ENCODE measurements at regions not wholly inside any gene's neighbourhood (a gene's known extent, or its start where the extent isn't known, plus 50 kb on each side); places are given as distances from the start of the nearest gene placed in this dataset.
A peak's percentile ranks its signal among the peaks of the same experiment; 100 is the strongest.
"Not testable (repeated sequence)": the region's sequence is repeated elsewhere in the genome, so short reads cannot be mapped to it uniquely, and the experiment has no call there.

GRCh38 chr14:106788534-106788933 lies 1262.2 kb downstream of the TMEM121 start:
- Histone ChIP-seq H3K27ac (no peak overlapping the region), H3K36me3 (ENCODE audit: low read depth, missing control alignments) (no peaks in the 10 kb centered on the region), H3K9me3 (no peaks in the 10 kb centered on the region), H3K4me1 (no peaks in the 10 kb centered on the region), H3K27me3 (no peaks in the 10 kb centered on the region), H3K4me3 (no peak overlapping the region)
- 69 to 79% methylated on average over 6 of the region's 6 CpGs for WGBS, 2 donors
- TF ChIP-seq POLR2A (IDR thresholded peaks at IDR 0.05) (no peak), CTCF (IDR thresholded peaks at IDR 0.05) (no peak)
- intact Hi-C loops (cut with DNase I; ENCODE audit: low total_unique reads): no loop called here
- no peak for DNase-seq

- WGBS, 2 donors: 81 to 93% methylated on average over 3 of the region's 3 CpGs
- no peaks in the 10 kb centered on the region for H3K36me3 ChIP-seq (ENCODE audit: low read depth, missing control alignments)
- H3K27me3 ChIP-seq: no peaks in the 10 kb centered on the region
- H3K27ac ChIP-seq: no peak overlapping the region
- intact Hi-C loops (cut with DNase I; ENCODE audit: low total_unique reads): no loop called here
- no peaks in the 10 kb centered on the region for H3K4me1 ChIP-seq
- H3K9me3 ChIP-seq: no peaks in the 10 kb centered on the region
- no peak overlapping the region for H3K4me3 ChIP-seq
- TF ChIP-seq CTCF (IDR thresholded peaks at IDR 0.05) (no peak), POLR2A (IDR thresholded peaks at IDR 0.05) (no peak)
- no peak for DNase-seq
Observed at GRCh38 chr14:106789318-106789717, 1262.9 kb downstream of the TMEM121 start.

- Histone ChIP-seq H3K27ac (no peak overlapping the region), H3K36me3 (ENCODE audit: low read depth, missing control alignments) (no peaks in the 10 kb centered on the region), H3K4me3 (no peak overlapping the region), H3K4me1 (no peaks in the 10 kb centered on the region), H3K9me3 (no peaks in the 10 kb centered on the region), H3K27me3 (no peaks in the 10 kb centered on the region)
- DNase-seq: peak; percentile 87
- intact Hi-C loops (cut with DNase I; ENCODE audit: low total_unique reads): no loop called here
- TF ChIP-seq POLR2A (IDR thresholded peaks at IDR 0.05) (no peak), CTCF (IDR thresholded peaks at IDR 0.05) (peak; percentile 47 to 74 (median 47))
- WGBS, 2 donors: 23 to 31% methylated on average over 17 of the region's 17 CpGs
Observed at GRCh38 chr14:106790189-106791036, 1264.0 kb downstream of the TMEM121 start.

- no peak for TF ChIP-seq POLR2A (IDR thresholded peaks at IDR 0.05)
- no peak for TF ChIP-seq CTCF (IDR thresholded peaks at IDR 0.05)
- Histone ChIP-seq H3K36me3 (ENCODE audit: low read depth, missing control alignments) (no peaks in the 10 kb centered on the region), H3K4me3 (no peak overlapping the region), H3K4me1 (no peaks in the 10 kb centered on the region), H3K27me3 (no peaks in the 10 kb centered on the region), H3K9me3 (no peaks in the 10 kb centered on the region), H3K27ac (no peak overlapping the region)
- intact Hi-C loops (cut with DNase I; ENCODE audit: low total_unique reads): no loop called here
- no peak for DNase-seq
- WGBS, 2 donors: 71 to 89% methylated on average over 2 to 5 of the region's 5 CpGs
Observed at GRCh38 chr14:106792543-106792942, 1266.2 kb downstream of the TMEM121 start.

GRCh38 chr14:106798166-106798565 lies 1271.8 kb downstream of the TMEM121 start:
- DNase-seq; H3K27me3 ChIP-seq; H3K4me1 ChIP-seq; H3K9me3 ChIP-seq; H3K4me3 ChIP-seq; H3K36me3 ChIP-seq (ENCODE audit: low read depth, missing control alignments); H3K27ac ChIP-seq; intact Hi-C loops (cut with DNase I; ENCODE audit: low total_unique reads): not testable (repeated sequence)
- WGBS, 2 donors: 55 to 57% methylated on average over 4 of the region's 4 CpGs

Data from testis (tissue), 2 donors.